ENCODE measurements at regions not wholly inside any gene's neighbourhood (a gene's known extent, or its start where the extent isn't known, plus 50 kb on each side); places are given as distances from the start of the nearest gene placed in this dataset.

- no peak for TF ChIP-seq GTF2F1 (IDR thresholded peaks at IDR 0.05; ENCODE audit: low read length)
- TF ChIP-seq TCF7L2 (IDR thresholded peaks at IDR 0.05; ENCODE audit: low read depth, low read length): no peak
- TF ChIP-seq TARDBP (CRISPR knock-in tag; IDR thresholded peaks at IDR 0.05): no peak
- no peak for TF ChIP-seq JUN (CRISPR knock-in tag; IDR thresholded peaks at IDR 0.05)
- no peak for TF ChIP-seq POLR2A (IDR thresholded peaks at IDR 0.05; ENCODE audit: insufficient read depth in 1 of 2, low read depth in 2 of 2, low read length in 2 of 2)
- TF ChIP-seq NBN (conservative IDR thresholded peaks at IDR 0.05): no peak
- TF ChIP-seq KAT7 (CRISPR knock-in tag; IDR thresholded peaks at IDR 0.05; ENCODE audit: borderline replicate concordance): no peak
- no peak for TF ChIP-seq ETS1 (CRISPR knock-in tag; IDR thresholded peaks at IDR 0.05)
These were observed 60.4 kb upstream of the ERCC6L2 start for GRCh38 chr9:95815133-95815532.

Measured in HepG2 (cell line).